Endothelial cell of umbilical vein (primary cell): ENCODE measurements at regions not wholly inside any gene's neighbourhood (a gene's known extent, or its start where the extent isn't known, plus 50 kb on each side); places are given as distances from the start of the nearest gene placed in this dataset.

ENCODE experiments used
- BruUV-seq: library from RNA; stranded (reverse); fragments of 400-500 nt; replicated peaks from 2 replicates; lab custom pipeline; 2021; lab: Mats Ljungman, UMichigan
- CTCF ChIA-PET: fragments of 300-600, 350-600 bp; sonication (Branson Sonifier 250); formaldehyde crosslinking; loops from one replicate; lab custom pipeline; 2021; ENCODE audit warnings: antibody characterized with exemption, inconsistent platforms; lab: Charles Lee
- POLR2A ChIA-PET: fragments of 300-600, 350-600 bp; sonication (Branson Sonifier 250); formaldehyde crosslinking; loops from one replicate; lab custom pipeline; 2021; ENCODE audit warnings: antibody characterized with exemption, inconsistent platforms; lab: Charles Lee
- DNase-seq: peaks from one replicate; pipeline ENCODE4 v3.0.0-alpha.2; 2011; ENCODE audit warnings: low read depth, low spot score
- FAIRE-seq: peaks from 2 replicates; lab custom pipeline; 2011; peaks lifted over from hg19 to GRCh38; lab: Jason Lieb, UNC
- H2AFZ ChIP-seq: 2 replicates; pipeline ENCODE4 v1.6.0; 2012; ENCODE audit warnings: low read depth, low read length, control low read depth, inconsistent platforms
- H3K27ac ChIP-seq: 2 replicates; pipeline ENCODE4 v1.5.1; 2011; ENCODE audit warnings: low read depth, mild to moderate bottlenecking, control low read depth, low read length, moderate library complexity; ENCODE audit not compliant: insufficient read depth
- H3K27me3 ChIP-seq, 2 experiments: 2 replicates each; pipeline versions ENCODE4 v1.6.0 to v1.6.1; 2011; ENCODE audit warnings: low read length in 2 of 2, mixed read lengths in 1 of 2; ENCODE audit not compliant: control insufficient read depth in 2 of 2, insufficient read depth in 2 of 2
- H3K36me3 ChIP-seq, 2 experiments: 2 replicates in 1 of 2; 3 replicates in 1 of 2; pipeline ENCODE4 v1.5.1; 2011; ENCODE audit warnings: low read length in 2 of 2, mild to moderate bottlenecking in 1 of 2, moderate library complexity in 1 of 2; ENCODE audit not compliant: control insufficient read depth in 2 of 2, insufficient read depth in 2 of 2; ENCODE audit errors: extremely low read depth in 1 of 2
- H3K4me1 ChIP-seq: 3 replicates; pipeline ENCODE4 v1.5.1; 2011; ENCODE audit warnings: mild to moderate bottlenecking, low read length; ENCODE audit not compliant: control insufficient read depth, insufficient read depth; ENCODE audit errors: extremely low read depth
- H3K4me2 ChIP-seq: 2 replicates; pipeline ENCODE4 v1.6.1; 2011; ENCODE audit warnings: low read length, control low read depth, mixed read lengths; ENCODE audit not compliant: insufficient read depth
- H3K4me3 ChIP-seq, 3 experiments: fragments of 200-600 bp in 1 of 3; sonication (generic), shearing (Covaris generic) in 1 of 3; replicated peaks in 1 of 3; 2 replicates each; pipeline ENCODE4 v1.5.1; 2011 to 2016; ENCODE audit warnings: control low read depth in 3 of 3, low read length in 3 of 3, mild to moderate bottlenecking in 2 of 3, inconsistent platforms in 1 of 3, low read depth in 1 of 3, moderate library complexity in 1 of 3; ENCODE audit not compliant: insufficient read depth in 1 of 3
- H3K79me2 ChIP-seq: 2 replicates; pipeline ENCODE4 v1.6.0; 2012; ENCODE audit warnings: low read length, inconsistent platforms; ENCODE audit not compliant: control insufficient read depth, insufficient read depth
- H3K9ac ChIP-seq: replicated peaks from 2 replicates; pipeline ENCODE3; 2011; ENCODE audit warnings: low read length, control low read depth; ENCODE audit not compliant: insufficient read depth; ENCODE audit errors: extremely low read depth
- H3K9me1 ChIP-seq: replicated peaks from 3 replicates; pipeline ENCODE4 v1.6.0; 2011; ENCODE audit warnings: mild to moderate bottlenecking, low read length; ENCODE audit not compliant: control insufficient read depth, insufficient read depth; ENCODE audit errors: extremely low read depth
- H3K9me3 ChIP-seq: replicated peaks from 2 replicates; pipeline ENCODE4 v1.5.1; 2012; ENCODE audit warnings: low read length, inconsistent platforms; ENCODE audit not compliant: control insufficient read depth, insufficient read depth
- H4K20me1 ChIP-seq: replicated peaks from 2 replicates; pipeline ENCODE3; 2011; ENCODE audit warnings: mild to moderate bottlenecking, low read length; ENCODE audit not compliant: control insufficient read depth, insufficient read depth; ENCODE audit errors: extremely low read depth
- CTCF ChIP-seq, 2 donors: IDR thresholded peaks; 1 replicate in 1 of 2; 2 replicates in 1 of 2; pipeline ENCODE4 v1.5.1; 2011; ENCODE audit warnings: low read length in 2 of 2, mild to moderate bottlenecking in 2 of 2, moderate library complexity in 2 of 2, control low read depth in 1 of 2, inconsistent platforms in 1 of 2, low read depth in 1 of 2; ENCODE audit not compliant: insufficient read depth in 1 of 2; ENCODE audit errors: extremely low read depth in 1 of 2
- EZH2 ChIP-seq: IDR thresholded peaks from 2 replicates; pipeline ENCODE4 v1.6.1; 2012; ENCODE audit warnings: borderline replicate concordance, low read depth, mild to moderate bottlenecking, moderate library complexity, low read length, inconsistent platforms; ENCODE audit not compliant: severe bottlenecking
- FOS ChIP-seq: IDR thresholded peaks from 2 replicates; pipeline ENCODE4 v1.6.1; 2011; ENCODE audit warnings: mild to moderate bottlenecking, low read length, moderate library complexity, borderline replicate concordance; ENCODE audit not compliant: insufficient read depth
- GATA2 ChIP-seq: IDR thresholded peaks from 2 replicates; pipeline ENCODE4 v1.7.0; 2011; ENCODE audit warnings: low read depth, mild to moderate bottlenecking, moderate library complexity, mixed read lengths, low read length; ENCODE audit not compliant: insufficient read length, insufficient read depth
- JUN ChIP-seq: IDR thresholded peaks from 2 replicates; pipeline ENCODE4 v1.6.1; 2011; ENCODE audit warnings: borderline replicate concordance, low read depth; ENCODE audit not compliant: insufficient read length, insufficient read depth
- MAX ChIP-seq: IDR thresholded peaks from 2 replicates; pipeline ENCODE4 v1.6.1; 2011; ENCODE audit not compliant: insufficient read depth, insufficient read length
- MYC ChIP-seq: IDR thresholded peaks from one replicate; pipeline ENCODE4 v1.6.1; 2011; ENCODE audit warnings: mild to moderate bottlenecking, low read depth, low read length
- POLR2A ChIP-seq: IDR thresholded peaks from 2 replicates; pipeline ENCODE4 v1.6.1; 2012; ENCODE audit warnings: low read depth, mild to moderate bottlenecking, control low read depth, low read length
- POLR2AphosphoS5 ChIP-seq: IDR thresholded peaks from 2 replicates; pipeline ENCODE4 v1.6.1; 2012; ENCODE audit warnings: low read depth, mild to moderate bottlenecking, control low read depth, low read length, moderate library complexity; ENCODE audit not compliant: insufficient read depth
- dilution Hi-C: fragments of 300-500 bp; cut with MboI; formaldehyde crosslinking; loops from one replicate; pipeline ENCODE4 v1.15.0; 2019; ENCODE audit warnings: low sequenced_read_pairs; ENCODE audit not compliant: extremely low pct_ligation_motif_present
- intact Hi-C: fragments of 100-400 bp; cut with micrococcal nuclease; formaldehyde crosslinking; loops from one replicate; pipeline ENCODE4 v1.10.0; 2022

DNA sequence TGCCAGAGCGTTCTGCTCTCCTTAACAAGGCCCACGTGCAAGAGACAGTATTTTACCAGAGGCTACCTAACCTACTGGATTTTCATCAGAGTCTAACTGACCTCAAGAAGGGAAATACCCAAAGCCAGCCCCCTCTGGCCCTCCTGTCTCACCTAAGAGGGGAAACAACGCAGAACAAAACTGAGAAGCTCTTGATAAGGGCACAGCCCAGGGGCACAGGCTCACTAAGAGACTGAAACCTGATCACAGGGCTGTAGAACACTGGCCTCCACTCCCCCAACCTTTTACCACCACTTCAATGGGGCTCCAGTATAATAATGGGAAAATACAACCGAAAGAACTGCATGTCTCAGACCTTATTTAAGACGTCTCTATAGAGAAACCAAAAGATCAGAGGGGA, 449.5 kb upstream of the CAMK1G start:
- FAIRE-seq, result no peak

More for the DNA sequence above, 449.5 kb upstream of the CAMK1G start:
- no peak for DNase-seq
- H3K9me3 ChIP-seq, result no peaks in the 10 kb centered on the region
- H4K20me1 ChIP-seq, result no peaks in the 10 kb centered on the region
- dilution Hi-C loops (no loop called here), intact Hi-C loops (no loop called here)
- no peaks in the 10 kb centered on the region for H3K27me3 ChIP-seq
- CTCF ChIA-PET, result no interaction called here
- no peak overlapping the region for H3K9ac ChIP-seq
- no peak for TF ChIP-seq FOS
- no peak for TF ChIP-seq POLR2A
- TF ChIP-seq GATA2, result no peak
- no peak for TF ChIP-seq CTCF (IDR thresholded peaks at IDR 0.05; ENCODE audit: extremely low read depth in 1 of 2, insufficient read depth in 1 of 2, low read depth in 1 of 2, low read length in 2 of 2)
- TF ChIP-seq MAX, result no peak
- no peak for TF ChIP-seq EZH2
- TF ChIP-seq JUN, result no peak
- no peak for TF ChIP-seq MYC
- no peak for TF ChIP-seq POLR2AphosphoS5
- BruUV-seq, result no TSS peak
- H3K4me2 ChIP-seq, result no peak overlapping the region
- no peak overlapping the region for H3K27ac ChIP-seq
- no peaks in the 10 kb centered on the region for H3K4me1 ChIP-seq
- no peaks in the 10 kb centered on the region for H3K36me3 ChIP-seq
- no peaks in the 10 kb centered on the region for H3K9me1 ChIP-seq
- H2AFZ ChIP-seq, result no peak overlapping the region
- no peak overlapping the region for H3K4me3 ChIP-seq
- no peaks in the 10 kb centered on the region for H3K79me2 ChIP-seq
- POLR2A ChIA-PET, result no interaction called here
